GM10266 (cell line): ENCODE measurements at regions not wholly inside any gene's neighbourhood (a gene's known extent, or its start where the extent isn't known, plus 50 kb on each side); places are given as distances from the start of the nearest gene placed in this dataset.

Source experiments
- DNase-seq: peaks from one replicate; pipeline ENCODE4 v3.0.0; 2012; ENCODE audit errors: extremely low spot score
- TF ChIP-seq, protein P1 (sequence below): IDR thresholded peaks from 2 replicates; pipeline ENCODE4 v1.5.1; 2012; ENCODE audit warnings: mild to moderate bottlenecking, low read depth; ENCODE audit not compliant: control insufficient read depth, insufficient read depth; ENCODE audit errors: missing control alignments

GRCh38 chr18:78460558-78460957, 519.1 kb upstream of the SALL3 start:
- TF ChIP-seq, protein P1, sequence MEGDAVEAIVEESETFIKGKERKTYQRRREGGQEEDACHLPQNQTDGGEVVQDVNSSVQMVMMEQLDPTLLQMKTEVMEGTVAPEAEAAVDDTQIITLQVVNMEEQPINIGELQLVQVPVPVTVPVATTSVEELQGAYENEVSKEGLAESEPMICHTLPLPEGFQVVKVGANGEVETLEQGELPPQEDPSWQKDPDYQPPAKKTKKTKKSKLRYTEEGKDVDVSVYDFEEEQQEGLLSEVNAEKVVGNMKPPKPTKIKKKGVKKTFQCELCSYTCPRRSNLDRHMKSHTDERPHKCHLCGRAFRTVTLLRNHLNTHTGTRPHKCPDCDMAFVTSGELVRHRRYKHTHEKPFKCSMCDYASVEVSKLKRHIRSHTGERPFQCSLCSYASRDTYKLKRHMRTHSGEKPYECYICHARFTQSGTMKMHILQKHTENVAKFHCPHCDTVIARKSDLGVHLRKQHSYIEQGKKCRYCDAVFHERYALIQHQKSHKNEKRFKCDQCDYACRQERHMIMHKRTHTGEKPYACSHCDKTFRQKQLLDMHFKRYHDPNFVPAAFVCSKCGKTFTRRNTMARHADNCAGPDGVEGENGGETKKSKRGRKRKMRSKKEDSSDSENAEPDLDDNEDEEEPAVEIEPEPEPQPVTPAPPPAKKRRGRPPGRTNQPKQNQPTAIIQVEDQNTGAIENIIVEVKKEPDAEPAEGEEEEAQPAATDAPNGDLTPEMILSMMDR, result no peak
- DNase-seq, result no peak

DNA sequence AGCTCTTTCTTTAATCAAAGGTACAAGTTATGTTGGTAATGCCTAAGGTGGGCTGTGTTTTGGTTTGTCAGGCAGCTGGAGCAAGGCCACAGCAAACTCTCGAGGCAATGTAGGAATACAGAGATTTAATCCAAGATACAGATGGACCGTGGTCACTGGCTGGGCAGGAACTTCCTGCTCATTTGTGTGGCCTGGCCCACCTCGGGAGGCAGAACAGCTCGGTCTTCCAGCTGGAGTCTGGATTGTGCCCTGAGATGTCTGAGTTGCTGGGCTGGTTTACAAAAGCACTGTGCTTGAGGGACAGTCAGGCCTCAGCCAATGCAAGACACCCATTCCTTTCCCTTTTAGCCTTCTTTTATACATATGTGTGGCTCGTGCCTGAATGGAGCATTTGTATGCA, 506.1 kb upstream of the SALL3 start:
- no peak for DNase-seq

DNA sequence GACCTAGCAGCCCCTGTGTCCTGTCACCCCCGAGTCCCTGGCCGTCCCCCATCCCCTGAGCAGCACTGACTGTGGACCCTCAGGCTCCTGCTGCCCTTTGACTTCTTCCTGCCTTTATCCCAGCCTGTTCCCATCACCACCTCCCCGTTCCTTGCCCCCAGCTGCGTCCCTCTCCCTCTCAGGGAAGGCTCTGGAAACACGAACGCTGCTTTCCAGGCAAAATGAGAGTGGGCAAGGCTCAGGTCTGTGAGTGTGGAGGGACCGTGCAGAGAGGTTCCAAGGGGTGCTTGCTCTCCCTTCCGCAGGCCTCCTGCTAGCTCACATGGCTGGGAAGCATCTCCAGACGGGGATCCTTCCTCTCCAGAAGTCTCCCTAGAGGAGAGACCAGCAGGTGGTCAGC, 501.8 kb upstream of the SALL3 start:
- DNase-seq, result no peak
- TF ChIP-seq, protein P1, result no peak

More for the DNA sequence above, 506.1 kb upstream of the SALL3 start:
- TF ChIP-seq, protein P1, result no peak

DNA sequence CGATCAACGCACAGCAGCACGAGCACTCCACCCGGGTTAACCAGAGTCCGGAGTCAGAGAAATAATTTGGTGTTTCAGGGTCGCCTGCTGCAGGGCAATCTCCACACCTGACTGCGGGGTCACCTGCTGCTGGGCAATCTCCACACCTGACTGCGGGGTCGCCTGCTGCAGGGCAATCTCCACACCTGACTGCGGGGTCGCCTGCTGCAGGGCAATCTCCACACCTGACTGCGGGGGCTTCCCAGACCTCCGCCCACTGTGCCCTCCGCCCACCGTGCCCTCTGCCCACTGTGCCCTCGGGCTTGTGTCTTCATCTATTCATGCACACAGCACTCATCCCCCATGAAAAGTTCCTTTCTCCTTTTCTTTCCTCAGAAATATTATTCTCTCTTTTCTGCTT, 500.2 kb upstream of the SALL3 start:
- TF ChIP-seq, protein P1, result no peak
- DNase-seq, result no peak

GRCh38 chr18:78480262-78481054, 499.2 kb upstream of the SALL3 start:
- TF ChIP-seq, protein P1, result no peak
- DNase-seq, result no peak

DNA sequence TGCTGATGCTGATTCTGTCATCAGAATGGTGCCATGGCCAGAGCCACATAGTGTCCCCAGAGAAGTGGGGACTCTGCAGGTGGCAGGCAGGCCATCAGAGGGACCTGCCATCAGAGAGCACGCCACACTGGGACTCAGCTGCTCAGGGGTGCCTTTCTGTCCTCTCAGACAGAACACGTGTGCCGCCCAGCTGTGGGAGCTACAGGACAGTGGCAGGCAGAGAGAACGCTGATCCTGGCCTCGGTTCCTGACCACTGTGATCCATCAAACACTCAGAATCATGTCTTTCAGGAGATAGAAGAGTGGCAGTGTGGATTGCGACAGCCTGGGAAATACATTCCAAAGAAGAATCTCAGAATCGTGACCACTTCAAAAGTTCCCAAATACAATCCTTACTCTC, 497.2 kb upstream of the SALL3 start:
- DNase-seq, result no peak
- TF ChIP-seq, protein P1, result no peak

GRCh38 chr18:78487649-78488048, 492.0 kb upstream of the SALL3 start:
- TF ChIP-seq, protein P1, result no peak

More at GRCh38 chr18:78487649-78488048, 492.0 kb upstream of the SALL3 start:
- DNase-seq, result no peak
